HCT116 (cell line): ENCODE measurements at regions not wholly inside any gene's neighbourhood (a gene's known extent, or its start where the extent isn't known, plus 50 kb on each side); places are given as distances from the start of the nearest gene placed in this dataset.

Source experiments
- EZH2 ChIP-seq: fragments of 200-600 bp; sonication (generic); IDR thresholded peaks from 2 replicates; pipeline ENCODE4 v1.6.1; 2017; ENCODE audit warnings: antibody characterized with exemption, mixed run types
- FOSL1 ChIP-seq: IDR thresholded peaks from 2 replicates; pipeline ENCODE4 v1.6.1; 2012; ENCODE audit warnings: low read depth
- POLR2A ChIP-seq: IDR thresholded peaks from 2 replicates; pipeline ENCODE4 v1.7.0; 2011; ENCODE audit warnings: borderline replicate concordance; ENCODE audit not compliant: insufficient read depth, insufficient read length; ENCODE audit errors: extremely low read depth
- POLR2AphosphoS5 ChIP-seq: IDR thresholded peaks from 2 replicates; pipeline ENCODE4 v1.6.1; 2011; ENCODE audit warnings: mild to moderate bottlenecking, low read depth, low read length, moderate library complexity
- SP1 ChIP-seq: IDR thresholded peaks from 2 replicates; pipeline ENCODE4 v1.6.1; 2012; ENCODE audit warnings: low read depth
- SRF ChIP-seq: IDR thresholded peaks from 2 replicates; pipeline ENCODE4 v1.6.1; 2012; ENCODE audit warnings: low read depth

GRCh38 chr21:25405984-25406383 lies 201.3 kb downstream of the MRPL39 start:
- TF ChIP-seq POLR2AphosphoS5 (no peak), SRF (no peak), EZH2 (no peak), POLR2A (no peak), SP1 (no peak), FOSL1 (no peak)
